GM23338 (cell line): ENCODE measurements at regions not wholly inside any gene's neighbourhood (a gene's known extent, or its start where the extent isn't known, plus 50 kb on each side); places are given as distances from the start of the nearest gene placed in this dataset.
"Not testable (repeated sequence)": the region's sequence is repeated elsewhere in the genome, so short reads cannot be mapped to it uniquely, and the experiment has no call there.

ENCODE experiments used
- ATAC-seq: fragments of 200-7000 bp; cut with Tn5 transposase; 3 replicates; pipeline ENCODE4 v1.9.1; 2020
- DNase-seq: peaks from one replicate; pipeline ENCODE4 v3.0.0-alpha.2; 2015; ENCODE audit warnings: low spot score
- H2AFZ ChIP-seq: fragments of 200-600 bp; sonication (generic); 2 replicates; pipeline ENCODE4 v1.8.0; 2016; ENCODE audit warnings: antibody characterized with exemption, mild to moderate bottlenecking, moderate library complexity
- H3F3A ChIP-seq: fragments of 200-600 bp; sonication (generic); replicated peaks from 2 replicates; pipeline ENCODE4 v1.8.0; 2017; ENCODE audit warnings: antibody characterized with exemption, mixed run types, low read depth
- H3K27ac ChIP-seq: fragments of 200-600 bp; sonication (generic); 2 replicates; pipeline ENCODE4 v1.6.1; 2016; ENCODE audit warnings: low read depth
- H3K27me3 ChIP-seq: fragments of 200-600 bp; sonication (generic); 2 replicates; pipeline ENCODE4 v1.8.0; 2016; ENCODE audit warnings: mild to moderate bottlenecking, mixed run types, moderate library complexity; ENCODE audit not compliant: insufficient read depth
- H3K36me3 ChIP-seq: fragments of 200-600 bp; sonication (generic); 2 replicates; pipeline ENCODE4 v1.8.0; 2016; ENCODE audit warnings: mild to moderate bottlenecking; ENCODE audit not compliant: insufficient read depth
- H3K4me1 ChIP-seq: fragments of 200-600 bp; sonication (generic); 2 replicates; pipeline ENCODE4 v1.8.0; 2016; ENCODE audit warnings: mild to moderate bottlenecking, moderate library complexity; ENCODE audit not compliant: insufficient read depth
- H3K4me2 ChIP-seq: fragments of 200-600 bp; sonication (generic); 2 replicates; pipeline ENCODE4 v1.7.1; 2017; ENCODE audit warnings: mixed run types
- H3K4me3 ChIP-seq: fragments of 200-600 bp; sonication (generic); 2 replicates; pipeline ENCODE4 v1.6.1; 2016; ENCODE audit warnings: mixed run types
- H3K79me2 ChIP-seq: fragments of 200-600 bp; sonication (generic); replicated peaks from 2 replicates; pipeline ENCODE4 v1.8.0; 2017; ENCODE audit warnings: mild to moderate bottlenecking; ENCODE audit not compliant: insufficient read depth
- H3K9me2 ChIP-seq: fragments of 200-600 bp; sonication (generic); 2 replicates; pipeline ENCODE4 v1.8.0; 2017; ENCODE audit not compliant: insufficient read depth
- H4K20me1 ChIP-seq: fragments of 200-600 bp; sonication (generic); replicated peaks from 2 replicates; pipeline ENCODE4 v1.8.0; 2017; ENCODE audit warnings: mild to moderate bottlenecking; ENCODE audit not compliant: insufficient read depth
- H3K27ac Mint-ChIP-seq: 2 replicates; pipeline ENCODE4 v1.8.0; 2020; ENCODE audit warnings: inconsistent platforms, mild to moderate bottlenecking, moderate library complexity, mixed read lengths
- H3K27me3 Mint-ChIP-seq: 3 replicates; pipeline ENCODE4 v1.8.0; 2022; ENCODE audit warnings: low read depth, mild to moderate bottlenecking, moderate library complexity, mixed read lengths, inconsistent platforms; ENCODE audit not compliant: insufficient read depth, poor library complexity
- H3K36me3 Mint-ChIP-seq: 3 replicates; pipeline ENCODE4 v1.8.0; 2021; ENCODE audit warnings: low read depth, mild to moderate bottlenecking, inconsistent platforms, moderate library complexity, mixed read lengths
- H3K4me1 Mint-ChIP-seq: 3 replicates; pipeline ENCODE4 v1.8.0; 2020; ENCODE audit warnings: mild to moderate bottlenecking, inconsistent platforms, mixed read lengths
- H3K4me3 Mint-ChIP-seq: 3 replicates; pipeline ENCODE4 v1.8.0; 2021; ENCODE audit warnings: moderate library complexity, mild to moderate bottlenecking, inconsistent platforms, mixed read lengths
- H3K9me3 Mint-ChIP-seq: 3 replicates; pipeline ENCODE4 v1.8.0; 2020; ENCODE audit warnings: moderate library complexity, mild to moderate bottlenecking, inconsistent platforms, mixed read lengths
- ETS1 ChIP-seq: IDR thresholded peaks from 2 replicates; pipeline ENCODE4 v1.6.1; 2016; ENCODE audit warnings: antibody characterized with exemption
- NANOG ChIP-seq: IDR thresholded peaks from 2 replicates; pipeline ENCODE4 v1.6.1; 2016; ENCODE audit warnings: antibody characterized with exemption, borderline replicate concordance
- POLR2AphosphoS5 ChIP-seq: IDR thresholded peaks from 2 replicates; pipeline ENCODE4 v1.6.1; 2016; ENCODE audit warnings: antibody characterized with exemption, low read depth
- REST ChIP-seq: IDR thresholded peaks from one replicate; pipeline ENCODE4 v1.6.1; 2018; ENCODE audit warnings: antibody characterized with exemption; ENCODE audit not compliant: unreplicated experiment
- ZNF114 ChIP-seq: fragments of 250-450 bp; sonication (Bioruptor Pico); IDR thresholded peaks from 2 replicates; pipeline ENCODE4 v1.5.0; 2020; ENCODE audit warnings: mild to moderate bottlenecking, moderate library complexity
- ZNF331 ChIP-seq: fragments of 250-450 bp; sonication (Bioruptor Pico); IDR thresholded peaks from 2 replicates; pipeline ENCODE4 v1.5.0; 2020; ENCODE audit warnings: low read depth, mild to moderate bottlenecking, moderate library complexity
- ZNF462 ChIP-seq: fragments of 250-450 bp; sonication (Bioruptor Pico); IDR thresholded peaks from 2 replicates; pipeline ENCODE4 v1.5.0; 2020; ENCODE audit warnings: mild to moderate bottlenecking, moderate library complexity

GRCh38 chr10:4276151-4276550 is 491.1 kb upstream of the KLF6 start:
- H3K79me2 ChIP-seq = no peaks in the 10 kb centered on the region
- H3K4me2 ChIP-seq = no peak overlapping the region
- Mint-ChIP-seq H3K27ac (no peak overlapping the region), H3K36me3 (peaks cover 6% of the 10 kb centered on the region), H3K4me3 (no peak overlapping the region), H3K9me3 (peaks cover 17% of the 10 kb centered on the region), H3K4me1 (peaks cover 5% of the 10 kb centered on the region; the same call in 2 of the 3 replicates), H3K27me3 (no peaks in the 10 kb centered on the region)
- TF ChIP-seq ZNF331 (CRISPR knock-in tag) (no peak), ETS1 (no peak), NANOG (no peak), ZNF462 (CRISPR knock-in tag) (no peak), ZNF114 (CRISPR knock-in tag) (no peak), POLR2AphosphoS5 (no peak), REST (no peak)
- H3K9me2 ChIP-seq = peaks cover 6% of the 10 kb centered on the region; the same call in 1 of the 2 replicates
- H4K20me1 ChIP-seq = no peaks in the 10 kb centered on the region
- no peak overlapping the region for H3K4me3 ChIP-seq
- DNase-seq = no peak
- H3K36me3 ChIP-seq = peaks cover 6% of the 10 kb centered on the region
- no peaks in the 10 kb centered on the region for H3F3A ChIP-seq
- H3K27me3 ChIP-seq = no peaks in the 10 kb centered on the region
- H3K4me1 ChIP-seq = no peaks in the 10 kb centered on the region
- no peak overlapping the region for H3K27ac ChIP-seq
- no peak for ATAC-seq
- H2AFZ ChIP-seq = 0 out of 2 replicates have a peak overlapping the region, but pooled peaks have one; percentile 64

- H3K27ac ChIP-seq, H2AFZ ChIP-seq, H3K79me2 ChIP-seq, H3K27me3 Mint-ChIP-seq, ATAC-seq, H3K4me2 ChIP-seq, H3F3A ChIP-seq, H3K9me2 ChIP-seq, H3K4me3 Mint-ChIP-seq, DNase-seq, H3K4me1 ChIP-seq, H3K27me3 ChIP-seq, H3K4me1 Mint-ChIP-seq, H4K20me1 ChIP-seq, H3K27ac Mint-ChIP-seq, H3K4me3 ChIP-seq: not testable (repeated sequence)
- H3K36me3 Mint-ChIP-seq = peaks cover 19% of the 10 kb centered on the region
- peaks cover 12% of the 10 kb centered on the region for H3K36me3 ChIP-seq
- peaks cover 31% of the 10 kb centered on the region for H3K9me3 Mint-ChIP-seq
Observed at GRCh38 chr10:4274671-4275070, 489.7 kb upstream of the KLF6 start.
